Liver (tissue), 2 donors: ENCODE measurements at regions not wholly inside any gene's neighbourhood (a gene's known extent, or its start where the extent isn't known, plus 50 kb on each side); places are given as distances from the start of the nearest gene placed in this dataset.

Experiments
- CTCF ChIP-seq: fragments of 150-350 bp; IDR thresholded peaks from 2 replicates; pipeline ENCODE4 v1.5.1; 2017; ENCODE audit warnings: improper control_type of control experiment, low read depth, low read length; ENCODE audit not compliant: missing input control
- REST ChIP-seq: IDR thresholded peaks from 2 replicates; pipeline ENCODE4 v1.6.1; 2016; ENCODE audit warnings: antibody characterized with exemption, mild to moderate bottlenecking
- donor health status: healthy.

GRCh38 chr19:30935146-30935545 is 414.1 kb downstream of the TSHZ3 start:
- TF ChIP-seq CTCF (no peak), REST (no peak)
